Thyroid gland (tissue), 4 donors: ENCODE measurements at regions not wholly inside any gene's neighbourhood (a gene's known extent, or its start where the extent isn't known, plus 50 kb on each side); places are given as distances from the start of the nearest gene placed in this dataset.

ENCODE experiments used
- CTCF ChIP-seq, 6 experiments: fragments of 200-600 bp in 3 of 6; fragments of 450-650 bp in 3 of 6; sonication (generic) in 3 of 6; IDR thresholded peaks; one replicate each; pipeline ENCODE4 v1.5.1; 2016 to 2019; ENCODE audit warnings: antibody characterized with exemption in 6 of 6, mild to moderate bottlenecking in 2 of 6, inconsistent platforms in 1 of 6, moderate library complexity in 1 of 6
- POLR2A ChIP-seq, 2 donors: fragments of 450-650 bp; IDR thresholded peaks; one replicate each; pipeline ENCODE4 v1.6.1; 2017; ENCODE audit warnings: antibody characterized with exemption in 2 of 2, mild to moderate bottlenecking in 2 of 2, moderate library complexity in 1 of 2

GRCh38 chr11:103682318-103683184 is 353.9 kb upstream of the DDI1 start:
- TF ChIP-seq POLR2A (IDR thresholded peaks at IDR 0.05) (no peak), CTCF (IDR thresholded peaks at IDR 0.05) (peak; percentile 15 to 71 (median 55))
